GM13976 (cell line): ENCODE measurements at regions not wholly inside any gene's neighbourhood (a gene's known extent, or its start where the extent isn't known, plus 50 kb on each side); places are given as distances from the start of the nearest gene placed in this dataset.
"Not testable (repeated sequence)": the region's sequence is repeated elsewhere in the genome, so short reads cannot be mapped to it uniquely, and the experiment has no call there.

Experiments used
- DNase-seq: peaks from one replicate; pipeline ENCODE4 v3.0.0; 2012; ENCODE audit warnings: low spot score
- in situ Hi-C: fragments of 300-500 bp; cut with MboI; formaldehyde crosslinking; loops from one replicate; pipeline ENCODE4 v1.12.0; 2022; ENCODE audit warnings: low sequenced_read_pairs, mixed read lengths, inconsistent platforms; ENCODE audit not compliant: unreplicated experiment
- TF ChIP-seq, protein P1 (sequence below): IDR thresholded peaks from 2 replicates; pipeline ENCODE4 v1.5.1; 2012; ENCODE audit warnings: borderline replicate concordance, mild to moderate bottlenecking; ENCODE audit not compliant: insufficient read depth; ENCODE audit errors: extremely low read depth, missing control alignments, control extremely low read depth

DNA sequence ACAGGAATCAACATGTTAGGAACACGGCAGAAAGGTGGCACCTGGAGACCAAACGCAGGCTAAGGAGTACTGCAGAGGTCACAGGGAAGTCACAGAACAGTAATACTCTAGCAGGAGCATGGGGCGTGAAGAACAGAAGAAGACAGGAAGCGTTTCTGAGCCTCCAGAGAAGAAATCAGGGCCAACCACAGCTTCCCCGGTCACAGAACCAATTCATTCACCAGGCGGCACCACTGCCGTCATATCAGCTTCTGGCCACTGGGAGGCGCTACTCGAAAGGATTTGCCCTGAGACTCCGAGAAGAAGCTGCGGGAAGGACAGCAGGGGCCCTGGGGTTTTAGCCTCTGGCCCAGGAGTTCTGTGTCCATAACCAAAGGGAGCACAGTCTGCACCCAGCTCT lies 78.0 kb upstream of the DRD5 start:
- DNase-seq: peak; percentile 71

DNA sequence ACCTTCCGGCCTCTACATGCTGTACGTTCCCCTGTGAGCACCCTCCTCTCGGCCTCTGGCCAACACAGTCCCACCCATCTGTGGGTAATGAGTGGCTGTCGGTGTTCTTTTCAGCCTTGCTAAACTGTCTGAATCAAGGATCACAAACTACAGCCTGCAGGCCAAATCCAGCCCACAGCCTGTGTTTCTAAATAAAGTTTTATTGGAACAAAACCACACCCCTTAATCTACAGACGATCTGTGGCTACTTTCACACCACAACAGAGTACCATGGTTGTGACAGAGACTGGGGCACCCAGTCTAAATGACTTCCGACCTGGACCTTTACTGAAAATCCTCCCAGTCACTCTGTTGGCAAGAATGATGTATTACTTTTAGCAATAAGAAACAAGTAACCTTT lies 77.3 kb upstream of the DRD5 start:
- in situ Hi-C loops, DNase-seq: not testable (repeated sequence)

More for the DNA sequence above, 78.0 kb upstream of the DRD5 start:
- in situ Hi-C loops: no loop called here
- TF ChIP-seq, protein P1, sequence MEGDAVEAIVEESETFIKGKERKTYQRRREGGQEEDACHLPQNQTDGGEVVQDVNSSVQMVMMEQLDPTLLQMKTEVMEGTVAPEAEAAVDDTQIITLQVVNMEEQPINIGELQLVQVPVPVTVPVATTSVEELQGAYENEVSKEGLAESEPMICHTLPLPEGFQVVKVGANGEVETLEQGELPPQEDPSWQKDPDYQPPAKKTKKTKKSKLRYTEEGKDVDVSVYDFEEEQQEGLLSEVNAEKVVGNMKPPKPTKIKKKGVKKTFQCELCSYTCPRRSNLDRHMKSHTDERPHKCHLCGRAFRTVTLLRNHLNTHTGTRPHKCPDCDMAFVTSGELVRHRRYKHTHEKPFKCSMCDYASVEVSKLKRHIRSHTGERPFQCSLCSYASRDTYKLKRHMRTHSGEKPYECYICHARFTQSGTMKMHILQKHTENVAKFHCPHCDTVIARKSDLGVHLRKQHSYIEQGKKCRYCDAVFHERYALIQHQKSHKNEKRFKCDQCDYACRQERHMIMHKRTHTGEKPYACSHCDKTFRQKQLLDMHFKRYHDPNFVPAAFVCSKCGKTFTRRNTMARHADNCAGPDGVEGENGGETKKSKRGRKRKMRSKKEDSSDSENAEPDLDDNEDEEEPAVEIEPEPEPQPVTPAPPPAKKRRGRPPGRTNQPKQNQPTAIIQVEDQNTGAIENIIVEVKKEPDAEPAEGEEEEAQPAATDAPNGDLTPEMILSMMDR: peak; percentile 67

GRCh38 chr4:9704551-9705332 lies 76.7 kb upstream of the DRD5 start:
- TF ChIP-seq, protein P1: no peak
- DNase-seq: no peak
- in situ Hi-C loops: no loop called here

DNA sequence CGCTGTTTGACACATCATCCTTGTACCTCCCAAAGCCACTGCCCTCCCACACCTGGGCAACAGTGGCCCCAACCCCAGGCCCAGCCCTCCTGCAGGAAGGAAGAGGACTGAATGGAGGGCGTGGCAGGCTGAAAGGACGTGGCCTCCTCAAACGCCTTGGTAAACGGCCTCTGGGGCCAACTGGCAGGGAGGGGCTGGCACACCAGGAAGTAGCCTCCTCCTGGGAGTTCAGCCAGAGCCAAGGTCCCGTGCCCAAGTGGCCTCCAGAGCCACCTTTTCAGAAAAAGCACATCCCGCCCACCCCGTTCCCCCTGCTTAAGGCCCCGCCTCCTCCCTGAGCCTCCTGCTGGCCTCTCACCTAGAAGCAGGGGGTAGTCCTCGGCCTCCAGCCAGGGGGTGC lies 74.2 kb upstream of the DRD5 start:
- DNase-seq, in situ Hi-C loops: not testable (repeated sequence)

GRCh38 chr4:9707936-9708335 lies 73.5 kb upstream of the DRD5 start:
- in situ Hi-C loops, DNase-seq: not testable (repeated sequence)

GRCh38 chr4:9709724-9710123 lies 71.7 kb upstream of the DRD5 start:
- no peak for DNase-seq
- TF ChIP-seq, protein P1: no peak
- in situ Hi-C loops: no loop called here

GRCh38 chr4:9715271-9715670 lies 66.2 kb upstream of the DRD5 start:
- in situ Hi-C loops: not testable (repeated sequence)

GRCh38 chr4:9716093-9716492 lies 65.3 kb upstream of the DRD5 start:
- no peak for DNase-seq
- TF ChIP-seq, protein P1: no peak
- in situ Hi-C loops: no loop called here

More at GRCh38 chr4:9715271-9715670, 66.2 kb upstream of the DRD5 start:
- DNase-seq: not testable (repeated sequence)

GRCh38 chr4:9718246-9718939 lies 63.0 kb upstream of the DRD5 start:
- DNase-seq, in situ Hi-C loops: not testable (repeated sequence)

- in situ Hi-C loops, DNase-seq: not testable (repeated sequence)
These were observed 59.3 kb upstream of the DRD5 start for GRCh38 chr4:9722131-9722530.
